Smooth muscle cell (in vitro differentiated cells): ENCODE measurements at regions not wholly inside any gene's neighbourhood (a gene's known extent, or its start where the extent isn't known, plus 50 kb on each side); places are given as distances from the start of the nearest gene placed in this dataset.
"Not testable (repeated sequence)": the region's sequence is repeated elsewhere in the genome, so short reads cannot be mapped to it uniquely, and the experiment has no call there.

Source experiments
- DNase-seq: peaks from one replicate; lab custom pipeline; 2025; ENCODE audit not compliant: unreplicated experiment; lab: John Stamatoyannopoulos, UW
- H2AFZ ChIP-seq: fragments of 200-600 bp; sonication (generic); 2 replicates; pipeline ENCODE4 v1.6.0; 2016; ENCODE audit warnings: antibody characterized with exemption, low read depth, mild to moderate bottlenecking
- H3F3A ChIP-seq: fragments of 200-600 bp; sonication (generic); 2 replicates; pipeline ENCODE4 v1.6.0; 2017; ENCODE audit warnings: antibody characterized with exemption, low read depth
- H3K27ac ChIP-seq: fragments of 200-600 bp; sonication (generic); 2 replicates; pipeline ENCODE4 v1.5.1; 2016; ENCODE audit warnings: low read depth, mild to moderate bottlenecking
- H3K27me3 ChIP-seq: fragments of 200-600 bp; sonication (generic); 2 replicates; pipeline ENCODE4 v1.6.1; 2016; ENCODE audit warnings: low read depth, mild to moderate bottlenecking
- H3K36me3 ChIP-seq: fragments of 200-600 bp; sonication (generic); 2 replicates; pipeline ENCODE4 v1.5.1; 2016; ENCODE audit warnings: low read depth
- H3K4me1 ChIP-seq: fragments of 200-600 bp; sonication (generic); 2 replicates; pipeline ENCODE4 v1.5.1; 2016; ENCODE audit warnings: low read depth
- H3K4me2 ChIP-seq: fragments of 200-600 bp; sonication (generic); 2 replicates; pipeline ENCODE4 v1.6.0; 2016; ENCODE audit warnings: mild to moderate bottlenecking
- H3K4me3 ChIP-seq: fragments of 200-600 bp; sonication (generic); 2 replicates; pipeline ENCODE4 v1.5.1; 2016; ENCODE audit warnings: mild to moderate bottlenecking
- H3K79me2 ChIP-seq: fragments of 200-600 bp; sonication (generic); 2 replicates; pipeline ENCODE4 v1.6.0; 2016; ENCODE audit warnings: low read depth, mild to moderate bottlenecking
- H3K9ac ChIP-seq: fragments of 200-600 bp; sonication (generic); 2 replicates; pipeline ENCODE4 v1.6.0; 2016; ENCODE audit warnings: low read depth
- H3K9me3 ChIP-seq: fragments of 200-600 bp; sonication (generic); replicated peaks from 2 replicates; pipeline ENCODE4 v1.5.1; 2016; ENCODE audit warnings: low read depth
- H4K20me1 ChIP-seq: fragments of 200-600 bp; sonication (generic); 2 replicates; pipeline ENCODE4 v1.6.0; 2016; ENCODE audit warnings: low read depth
- WGBS: methylation state at CpG from one replicate; pipeline ENCODE4 v1.1.7; 2016; ENCODE audit warnings: low lambda C conversion rate; 5-methylcytosine and 5-hydroxymethylcytosine counted together
- TF ChIP-seq, protein P1 (sequence below): fragments of 200-600 bp; sonication (generic); IDR thresholded peaks from 2 replicates; pipeline ENCODE4 v1.5.1; 2017; ENCODE audit warnings: borderline replicate concordance, mild to moderate bottlenecking, antibody characterized with exemption; ENCODE audit not compliant: insufficient read depth, poor library complexity, severe bottlenecking

DNA sequence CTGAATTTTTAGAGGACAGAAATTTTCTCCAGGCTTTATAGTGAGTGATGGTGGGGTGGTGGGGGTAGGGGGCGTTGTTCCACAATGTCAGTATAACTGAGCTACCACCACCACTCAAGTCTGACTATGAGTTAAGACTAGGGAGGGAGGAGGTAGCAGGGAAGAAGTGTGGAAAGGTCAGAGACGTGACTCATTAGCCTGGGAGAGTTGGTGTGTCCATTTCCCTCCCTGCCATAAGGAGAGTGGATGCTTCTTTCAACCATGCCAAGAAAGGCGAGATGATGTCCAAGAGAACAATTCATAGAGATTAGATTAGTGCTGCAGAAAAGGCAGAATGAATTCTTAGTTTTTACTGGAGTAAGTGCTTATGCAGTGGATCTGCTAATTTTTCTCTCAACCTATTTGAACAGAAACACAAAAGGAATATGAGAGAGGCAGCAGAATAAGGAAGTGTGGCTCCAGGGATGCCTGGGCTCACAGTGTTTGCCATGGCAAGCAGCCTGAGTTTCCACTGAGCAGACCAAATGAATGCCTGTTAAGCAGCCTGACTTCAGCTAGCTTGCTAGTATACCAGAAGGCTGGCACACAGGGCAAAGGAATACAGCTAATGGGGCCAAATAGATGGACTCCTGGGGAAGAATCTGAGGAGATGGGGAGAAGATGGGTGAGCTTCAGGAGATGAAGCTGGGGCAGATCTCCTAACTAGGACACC is 708.9 kb downstream of the NTRK3 start:
- DNase-seq = no peak
- H3K27me3 ChIP-seq = no peaks in the 10 kb centered on the region
- TF ChIP-seq, protein P1, sequence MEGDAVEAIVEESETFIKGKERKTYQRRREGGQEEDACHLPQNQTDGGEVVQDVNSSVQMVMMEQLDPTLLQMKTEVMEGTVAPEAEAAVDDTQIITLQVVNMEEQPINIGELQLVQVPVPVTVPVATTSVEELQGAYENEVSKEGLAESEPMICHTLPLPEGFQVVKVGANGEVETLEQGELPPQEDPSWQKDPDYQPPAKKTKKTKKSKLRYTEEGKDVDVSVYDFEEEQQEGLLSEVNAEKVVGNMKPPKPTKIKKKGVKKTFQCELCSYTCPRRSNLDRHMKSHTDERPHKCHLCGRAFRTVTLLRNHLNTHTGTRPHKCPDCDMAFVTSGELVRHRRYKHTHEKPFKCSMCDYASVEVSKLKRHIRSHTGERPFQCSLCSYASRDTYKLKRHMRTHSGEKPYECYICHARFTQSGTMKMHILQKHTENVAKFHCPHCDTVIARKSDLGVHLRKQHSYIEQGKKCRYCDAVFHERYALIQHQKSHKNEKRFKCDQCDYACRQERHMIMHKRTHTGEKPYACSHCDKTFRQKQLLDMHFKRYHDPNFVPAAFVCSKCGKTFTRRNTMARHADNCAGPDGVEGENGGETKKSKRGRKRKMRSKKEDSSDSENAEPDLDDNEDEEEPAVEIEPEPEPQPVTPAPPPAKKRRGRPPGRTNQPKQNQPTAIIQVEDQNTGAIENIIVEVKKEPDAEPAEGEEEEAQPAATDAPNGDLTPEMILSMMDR = no peak
- H3K36me3 ChIP-seq = no peaks in the 10 kb centered on the region
- no peaks in the 10 kb centered on the region for H4K20me1 ChIP-seq
- no peak overlapping the region for H3K9ac ChIP-seq
- no peak overlapping the region for H3K27ac ChIP-seq
- no peaks in the 10 kb centered on the region for H3F3A ChIP-seq
- no peaks in the 10 kb centered on the region for H3K79me2 ChIP-seq
- no peak overlapping the region for H2AFZ ChIP-seq
- H3K4me2 ChIP-seq = no peak overlapping the region
- no peaks in the 10 kb centered on the region for H3K9me3 ChIP-seq
- H3K4me1 ChIP-seq = no peaks in the 10 kb centered on the region
- no peak overlapping the region for H3K4me3 ChIP-seq
- WGBS = 67% methylated on average over 3 of the region's 3 CpGs

DNA sequence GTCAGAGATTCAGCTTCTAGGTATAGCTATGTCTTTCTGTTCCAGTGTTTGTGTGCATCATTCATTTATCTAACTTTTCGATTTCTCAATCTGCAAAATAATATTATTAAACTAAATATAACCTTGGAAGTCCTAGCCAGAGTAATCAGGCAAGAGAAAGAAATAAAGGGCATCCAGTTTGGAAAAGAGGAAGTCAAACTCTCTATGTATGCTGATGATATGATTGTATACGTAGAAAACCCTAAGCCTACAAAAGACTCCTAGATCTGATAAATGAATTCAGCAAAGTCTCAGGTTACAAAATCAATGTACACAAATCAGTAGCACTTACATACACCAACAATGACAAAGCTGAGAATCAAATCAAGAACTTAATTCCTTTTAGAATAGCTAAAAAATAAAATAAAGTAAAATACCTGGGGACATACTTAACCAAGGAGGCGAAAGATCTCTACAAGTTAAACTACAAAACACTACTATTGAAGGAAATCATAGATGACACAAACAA is 718.2 kb downstream of the NTRK3 start:
- Histone ChIP-seq H4K20me1 (no peaks in the 10 kb centered on the region), H3K4me1 (no peaks in the 10 kb centered on the region), H3K4me2 (no peak overlapping the region), H3K79me2 (no peaks in the 10 kb centered on the region), H3F3A (no peaks in the 10 kb centered on the region), H3K36me3 (no peaks in the 10 kb centered on the region), H3K4me3 (no peak overlapping the region), H3K9me3 (no peaks in the 10 kb centered on the region), H3K27ac (no peak overlapping the region), H2AFZ (no peak overlapping the region), H3K27me3 (no peaks in the 10 kb centered on the region), H3K9ac (no peak overlapping the region)
- DNase-seq = no peak
- WGBS = 68% methylated on average over 3 of the region's 3 CpGs
- TF ChIP-seq, protein P1 = no peak

DNA sequence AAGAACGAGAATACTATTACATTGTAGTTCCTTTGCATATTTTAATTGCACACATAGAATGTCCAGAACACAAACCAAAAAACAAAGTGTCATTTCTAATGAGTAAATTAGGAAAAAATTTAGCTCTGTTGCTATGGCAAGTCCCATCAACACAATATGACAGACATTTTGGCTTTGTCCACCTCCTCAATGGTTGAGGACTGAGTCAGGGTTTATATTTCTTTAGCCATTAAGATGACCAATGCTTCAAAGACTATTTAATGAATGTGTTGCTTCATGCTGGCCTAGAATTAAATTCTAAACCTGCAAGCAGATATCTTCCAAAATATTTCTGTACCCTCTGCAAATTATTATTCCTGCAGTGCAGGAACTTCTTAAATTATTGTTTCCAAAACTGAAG is 719.2 kb downstream of the NTRK3 start:
- Histone ChIP-seq H3K9ac (no peak overlapping the region), H3K9me3 (no peaks in the 10 kb centered on the region), H3K79me2 (no peaks in the 10 kb centered on the region), H3K4me3 (no peak overlapping the region), H3K36me3 (no peaks in the 10 kb centered on the region), H3K27ac (no peak overlapping the region), H3K4me2 (no peak overlapping the region), H3K4me1 (no peaks in the 10 kb centered on the region), H2AFZ (no peak overlapping the region), H3F3A (no peaks in the 10 kb centered on the region), H4K20me1 (no peaks in the 10 kb centered on the region), H3K27me3 (no peaks in the 10 kb centered on the region)
- 86% methylated on average over 1 of the region's 1 CpG for WGBS
- TF ChIP-seq, protein P1 = no peak
- no peak for DNase-seq

DNA sequence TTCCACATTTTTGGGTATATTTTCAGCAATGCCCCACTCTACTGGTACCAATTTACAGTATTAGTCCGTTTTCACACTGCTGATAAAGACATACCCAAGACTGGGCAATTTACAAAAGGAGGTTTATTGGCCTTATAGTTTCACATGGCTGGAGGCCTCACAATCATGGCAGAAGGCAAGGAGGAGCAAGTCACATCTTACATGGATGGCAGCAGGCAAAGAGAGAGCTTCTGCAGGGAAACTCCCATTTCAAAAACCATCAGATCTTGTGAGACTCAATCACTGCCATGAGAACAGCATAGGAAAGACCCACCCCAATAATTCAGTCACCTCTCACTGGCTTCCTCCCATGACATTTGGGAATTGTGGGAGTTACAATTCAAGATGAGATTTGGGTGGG is 722.9 kb downstream of the NTRK3 start:
- WGBS = 85% methylated on average over 1 of the region's 1 CpG
- H2AFZ ChIP-seq, H3K4me2 ChIP-seq, DNase-seq, H3K27me3 ChIP-seq, H3F3A ChIP-seq, H3K9me3 ChIP-seq, H3K27ac ChIP-seq, H3K79me2 ChIP-seq, H3K4me1 ChIP-seq, H4K20me1 ChIP-seq, H3K9ac ChIP-seq, H3K4me3 ChIP-seq, H3K36me3 ChIP-seq: not testable (repeated sequence)
